Osteoblast (primary cell): ENCODE measurements at regions not wholly inside any gene's neighbourhood (a gene's known extent, or its start where the extent isn't known, plus 50 kb on each side); places are given as distances from the start of the nearest gene placed in this dataset.
A peak's percentile ranks its signal among the peaks of the same experiment; 100 is the strongest.

ENCODE experiments used
- DNase-seq: peaks from one replicate; pipeline ENCODE4 v3.0.0; 2011; ENCODE audit warnings: low spot score, mixed read lengths; ENCODE audit not compliant: insufficient read length; ENCODE audit errors: missing footprints
- H2AFZ ChIP-seq: 2 replicates; pipeline ENCODE4 v1.6.0; 2011; ENCODE audit warnings: mild to moderate bottlenecking, low read length
- H3K27ac ChIP-seq: 2 replicates; pipeline ENCODE4 v1.5.1; 2011; ENCODE audit warnings: mild to moderate bottlenecking, low read depth, low read length, moderate library complexity
- H3K27me3 ChIP-seq: 2 replicates; pipeline ENCODE4 v1.6.0; 2012; ENCODE audit warnings: mild to moderate bottlenecking, control low read depth, inconsistent platforms, low read length, moderate library complexity; ENCODE audit not compliant: insufficient read depth
- H3K36me3 ChIP-seq: 2 replicates; pipeline ENCODE4 v1.5.1; 2011; ENCODE audit warnings: mild to moderate bottlenecking, low read length, control low read depth, moderate library complexity; ENCODE audit not compliant: insufficient read depth
- H3K4me1 ChIP-seq: 2 replicates; pipeline ENCODE4 v1.5.1; 2011; ENCODE audit warnings: mild to moderate bottlenecking, low read length, control low read depth, moderate library complexity; ENCODE audit not compliant: insufficient read depth
- H3K4me2 ChIP-seq: 2 replicates; pipeline ENCODE4 v1.6.0; 2011; ENCODE audit warnings: mild to moderate bottlenecking, low read length; ENCODE audit not compliant: insufficient read depth
- H3K4me3 ChIP-seq: fragments of 200-600 bp; sonication (generic); 3 replicates; pipeline ENCODE4 v1.5.1; 2012; ENCODE audit warnings: mild to moderate bottlenecking, low read length, inconsistent platforms; ENCODE audit not compliant: insufficient read depth
- H3K79me2 ChIP-seq: 2 replicates; pipeline ENCODE4 v1.6.0; 2012; ENCODE audit warnings: mild to moderate bottlenecking, low read length, control low read depth, inconsistent platforms; ENCODE audit not compliant: insufficient read depth
- H3K9me3 ChIP-seq: 2 replicates; pipeline ENCODE4 v1.5.1; 2011; ENCODE audit warnings: low read depth, low read length, control low read depth
- H4K20me1 ChIP-seq: 2 replicates; pipeline ENCODE4 v1.6.0; 2012; ENCODE audit warnings: mild to moderate bottlenecking, low read length, control low read depth; ENCODE audit not compliant: insufficient read depth
- CTCF ChIP-seq: IDR thresholded peaks from 2 replicates; pipeline ENCODE4 v1.5.1; 2011; ENCODE audit warnings: mild to moderate bottlenecking, low read depth, low read length, moderate library complexity; ENCODE audit errors: extremely low read depth

- Histone ChIP-seq H3K4me2 (no peak overlapping the region), H3K4me1 (no peaks in the 10 kb centered on the region), H2AFZ (no peak overlapping the region), H3K36me3 (no peaks in the 10 kb centered on the region), H3K27me3 (no peaks in the 10 kb centered on the region), H4K20me1 (no peaks in the 10 kb centered on the region), H3K4me3 (no peak overlapping the region), H3K9me3 (no peaks in the 10 kb centered on the region), H3K27ac (no peak overlapping the region), H3K79me2 (no peaks in the 10 kb centered on the region)
- no peak for TF ChIP-seq CTCF
- DNase-seq, result no peak
Observed at GRCh38 chrX:22373094-22373493, 100.4 kb downstream of the CBLL2 start.

- TF ChIP-seq CTCF, result no peak
- no peak overlapping the region for H2AFZ ChIP-seq
- H4K20me1 ChIP-seq, result no peaks in the 10 kb centered on the region
- no peak overlapping the region for H3K27ac ChIP-seq
- no peaks in the 10 kb centered on the region for H3K9me3 ChIP-seq
- no peak overlapping the region for H3K4me3 ChIP-seq
- H3K4me2 ChIP-seq, result no peak overlapping the region
- H3K36me3 ChIP-seq, result no peaks in the 10 kb centered on the region
- no peak for DNase-seq
- no peaks in the 10 kb centered on the region for H3K4me1 ChIP-seq
- H3K79me2 ChIP-seq, result no peaks in the 10 kb centered on the region
- no peaks in the 10 kb centered on the region for H3K27me3 ChIP-seq
Observed at GRCh38 chrX:22373766-22374165, 101.1 kb downstream of the CBLL2 start.

GRCh38 chrX:22376369-22376768, 103.7 kb downstream of the CBLL2 start:
- no peaks in the 10 kb centered on the region for H3K79me2 ChIP-seq
- no peak overlapping the region for H3K27ac ChIP-seq
- H4K20me1 ChIP-seq, result no peaks in the 10 kb centered on the region
- no peak overlapping the region for H3K4me3 ChIP-seq
- no peak for TF ChIP-seq CTCF
- H3K36me3 ChIP-seq, result no peaks in the 10 kb centered on the region
- no peak overlapping the region for H3K4me2 ChIP-seq
- no peaks in the 10 kb centered on the region for H3K9me3 ChIP-seq
- no peaks in the 10 kb centered on the region for H3K4me1 ChIP-seq
- H3K27me3 ChIP-seq, result no peaks in the 10 kb centered on the region
- no peak overlapping the region for H2AFZ ChIP-seq
- DNase-seq, result no peak

GRCh38 chrX:22378296-22378695, 105.6 kb downstream of the CBLL2 start:
- Histone ChIP-seq H3K9me3 (no peaks in the 10 kb centered on the region), H3K27ac (peak overlapping the region; percentile 36), H3K4me2 (no peak overlapping the region), H3K4me3 (no peak overlapping the region), H4K20me1 (no peaks in the 10 kb centered on the region), H2AFZ (peak overlapping the region; percentile 5), H3K36me3 (no peaks in the 10 kb centered on the region), H3K4me1 (no peaks in the 10 kb centered on the region), H3K27me3 (no peaks in the 10 kb centered on the region), H3K79me2 (no peaks in the 10 kb centered on the region)
- no peak for TF ChIP-seq CTCF
- peak; percentile 13 for DNase-seq
